NCI-H526 (cell line): ENCODE measurements at regions not wholly inside any gene's neighbourhood (a gene's known extent, or its start where the extent isn't known, plus 50 kb on each side); places are given as distances from the start of the nearest gene placed in this dataset.

ENCODE experiments used
- DNase-seq, 2 experiments: peaks; one replicate each; lab custom pipeline; 2025; lab: John Stamatoyannopoulos, UW

- DNase-seq: no peak
These were observed 61.8 kb upstream of the PTPRD start for GRCh38 chr9:10674586-10674985.

- no peak for DNase-seq
These were observed 65.2 kb upstream of the PTPRD start for GRCh38 chr9:10678010-10678409.

- DNase-seq: no peak
These were observed 66.0 kb upstream of the PTPRD start for GRCh38 chr9:10678790-10679189.

- no peak for DNase-seq
These were observed 74.1 kb upstream of the PTPRD start for GRCh38 chr9:10686943-10687342.

GRCh38 chr9:10690546-10690945, 77.7 kb upstream of the PTPRD start:
- no peak for DNase-seq

GRCh38 chr9:10697044-10697443, 84.2 kb upstream of the PTPRD start:
- no peak for DNase-seq

- DNase-seq: no peak
These were observed 87.5 kb upstream of the PTPRD start for GRCh38 chr9:10700291-10700690.

GRCh38 chr9:10700915-10701314, 88.1 kb upstream of the PTPRD start:
- DNase-seq: no peak

- DNase-seq: no peak
These were observed 89.1 kb upstream of the PTPRD start for GRCh38 chr9:10701906-10702305.

GRCh38 chr9:10703139-10703538, 90.3 kb upstream of the PTPRD start:
- DNase-seq: no peak

GRCh38 chr9:10704720-10705119, 91.9 kb upstream of the PTPRD start:
- no peak for DNase-seq

GRCh38 chr9:10705383-10705782, 92.6 kb upstream of the PTPRD start:
- no peak for DNase-seq

GRCh38 chr9:10706788-10707187, 94.0 kb upstream of the PTPRD start:
- no peak for DNase-seq

- DNase-seq: no peak
These were observed 108.5 kb upstream of the PTPRD start for GRCh38 chr9:10721301-10721700.

GRCh38 chr9:10729213-10729612, 116.4 kb upstream of the PTPRD start:
- no peak for DNase-seq

GRCh38 chr9:10744669-10745068, 131.9 kb upstream of the PTPRD start:
- no peak for DNase-seq

GRCh38 chr9:10753474-10753873, 140.7 kb upstream of the PTPRD start:
- DNase-seq: no peak

GRCh38 chr9:10764481-10764880, 151.7 kb upstream of the PTPRD start:
- peak in 1 of 2 experiments; percentile 15 for DNase-seq

GRCh38 chr9:10773136-10773535, 160.3 kb upstream of the PTPRD start:
- no peak for DNase-seq

- DNase-seq: no peak
These were observed 161.2 kb upstream of the PTPRD start for GRCh38 chr9:10774051-10774450.

- no peak for DNase-seq
These were observed 172.5 kb upstream of the PTPRD start for GRCh38 chr9:10785255-10785654.

GRCh38 chr9:10793306-10793705, 180.5 kb upstream of the PTPRD start:
- DNase-seq: no peak

GRCh38 chr9:10804486-10804885, 191.7 kb upstream of the PTPRD start:
- no peak for DNase-seq

- DNase-seq: no peak
These were observed 194.1 kb upstream of the PTPRD start for GRCh38 chr9:10806868-10807267.

GRCh38 chr9:10818206-10818605, 205.4 kb upstream of the PTPRD start:
- no peak for DNase-seq
